ENCODE measurements at regions not wholly inside any gene's neighbourhood (a gene's known extent, or its start where the extent isn't known, plus 50 kb on each side); places are given as distances from the start of the nearest gene placed in this dataset.

- no peak for TF ChIP-seq CTCF (IDR thresholded peaks at IDR 0.05)
- TF ChIP-seq POLR2A (IDR thresholded peaks at IDR 0.05) = no peak
Observed at GRCh38 chr12:81942594-81942993, 183.4 kb upstream of the PPFIA2 start.

All from thyroid gland (tissue), 4 donors.